HG03565 (cell line): ENCODE measurements at regions not wholly inside any gene's neighbourhood (a gene's known extent, or its start where the extent isn't known, plus 50 kb on each side); places are given as distances from the start of the nearest gene placed in this dataset.

ENCODE experiments used
- ATAC-seq: cut with Tn5 transposase; IDR thresholded peaks from one replicate; pipeline ENCODE4 v1.9.1; 2021; ENCODE audit warnings: mild to moderate bottlenecking, moderate library complexity; ENCODE audit not compliant: unreplicated experiment

DNA sequence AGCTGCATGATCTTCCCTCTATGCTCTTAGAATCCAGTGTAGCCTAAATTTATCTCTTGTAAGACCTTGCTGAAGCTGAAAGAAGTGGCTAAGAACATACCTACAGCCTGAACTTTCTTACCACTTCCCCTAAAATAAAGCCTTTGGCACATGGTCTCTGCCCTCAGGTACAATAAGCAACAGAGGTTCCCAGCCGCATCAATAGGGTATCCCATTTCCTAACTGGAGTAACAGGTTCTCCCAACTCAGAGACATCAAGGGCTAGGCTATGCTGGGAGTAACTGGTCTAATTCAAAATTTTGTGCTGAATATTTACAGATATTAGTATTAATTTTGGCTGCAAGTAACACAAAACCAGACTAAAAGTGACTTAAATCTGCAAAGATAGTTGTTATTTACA, 335.8 kb upstream of the TRPC7 start:
- no peak for ATAC-seq

DNA sequence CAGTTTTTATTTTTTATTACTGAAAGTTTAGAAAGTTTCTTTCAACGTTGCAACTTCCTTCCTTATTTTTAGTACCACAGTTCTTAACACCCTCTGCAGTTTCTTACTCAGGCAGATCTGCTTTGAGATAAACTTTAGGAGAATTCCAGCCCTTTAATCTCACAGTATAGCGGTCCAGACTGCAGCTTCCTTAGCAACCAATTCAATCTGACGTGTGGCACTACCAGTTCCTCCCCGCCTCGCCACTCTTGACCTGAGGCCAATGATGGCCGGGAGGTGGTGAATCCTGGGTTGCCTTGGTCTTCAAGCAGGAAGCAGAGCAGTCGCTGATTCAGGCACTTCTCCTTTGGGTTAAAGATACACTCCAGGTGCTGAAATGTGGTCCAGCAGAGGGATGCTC, 334.3 kb upstream of the TRPC7 start:
- ATAC-seq = no peak

DNA sequence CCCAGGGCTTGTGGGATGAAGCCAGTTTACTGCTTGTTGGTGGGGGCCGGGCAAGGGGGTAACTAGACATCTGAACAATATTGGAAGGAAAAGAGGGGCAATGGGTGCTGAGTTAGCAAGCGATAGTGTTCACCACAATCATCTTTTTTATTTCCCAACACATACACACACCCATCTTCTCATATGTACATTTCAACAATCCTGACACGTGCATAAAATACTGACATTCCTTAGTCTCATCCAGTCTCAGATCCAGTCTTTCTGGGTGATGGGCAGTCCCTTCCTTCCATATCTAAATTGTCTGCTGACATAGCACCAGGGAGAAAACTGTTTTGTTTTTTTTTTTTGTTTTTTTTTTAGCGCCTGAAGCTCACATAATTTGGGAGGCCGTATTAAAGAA, 333.6 kb upstream of the TRPC7 start:
- no peak for ATAC-seq

DNA sequence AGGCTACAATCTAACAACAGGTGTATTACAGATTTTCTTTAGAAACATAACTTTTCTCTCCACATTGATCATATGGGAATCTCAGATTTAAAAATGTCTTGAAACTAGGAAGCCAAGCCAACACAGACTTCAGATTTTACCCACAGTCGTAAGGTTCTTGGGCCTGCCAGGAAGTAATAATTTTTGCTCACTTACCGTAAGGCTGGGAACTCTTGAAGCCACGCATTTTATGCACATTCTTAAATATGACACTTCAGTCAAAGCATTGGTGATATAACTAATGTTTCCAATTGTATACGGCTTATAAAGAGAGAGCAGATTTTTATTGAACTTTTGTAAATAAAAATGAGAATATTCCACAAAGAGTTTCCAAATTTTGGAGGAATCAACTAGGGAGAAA, 328.9 kb upstream of the TRPC7 start:
- ATAC-seq = no peak

DNA sequence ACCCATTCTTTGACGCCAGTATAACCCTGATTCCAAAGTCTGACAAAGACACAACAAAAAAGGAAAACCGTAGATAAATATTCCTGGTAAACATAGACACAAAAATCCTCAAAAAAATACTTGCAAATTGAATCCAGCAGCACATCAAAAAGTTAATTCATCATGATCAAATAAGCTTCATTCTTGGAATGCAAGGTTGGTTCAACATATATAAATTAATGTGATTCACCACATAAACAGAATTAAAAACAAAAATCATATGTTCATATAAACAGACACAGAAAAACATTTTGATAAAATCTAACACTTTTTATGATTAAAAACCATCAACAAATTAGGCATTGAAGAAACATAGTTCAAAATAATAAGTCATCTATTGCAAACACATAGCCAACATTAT, 324.2 kb upstream of the TRPC7 start:
- no peak for ATAC-seq

DNA sequence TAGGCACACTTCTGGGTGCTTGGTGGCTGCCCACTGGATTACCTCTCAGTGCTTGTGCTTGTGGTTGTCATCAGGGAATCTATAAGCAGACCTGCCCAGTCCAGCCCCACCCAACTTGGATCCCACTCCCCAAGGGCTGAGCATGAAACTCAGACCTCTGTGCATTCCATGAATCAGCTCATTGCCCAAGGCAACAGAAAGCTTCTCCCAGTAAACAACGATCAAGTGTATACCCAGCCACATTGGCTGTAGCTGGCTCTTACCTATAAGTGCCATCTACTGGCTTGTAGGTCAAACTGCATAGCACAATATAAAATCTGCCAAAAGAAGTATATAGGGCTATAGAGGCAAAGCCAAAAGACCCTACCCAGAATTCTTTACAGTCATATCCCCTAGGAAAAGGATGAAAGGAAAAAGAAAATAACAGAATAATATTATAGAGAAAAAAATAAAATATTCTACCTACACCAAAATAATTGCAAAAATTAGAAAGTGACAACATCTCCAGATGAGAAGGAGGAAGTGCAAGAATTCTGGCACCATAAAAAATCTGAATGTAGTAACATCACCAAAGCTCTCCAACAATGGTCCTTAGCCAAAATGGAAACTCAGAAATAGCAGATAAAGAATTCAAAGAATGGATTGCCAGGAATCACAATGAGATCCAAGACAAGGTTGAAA, 321.0 kb upstream of the TRPC7 start:
- ATAC-seq = no peak

DNA sequence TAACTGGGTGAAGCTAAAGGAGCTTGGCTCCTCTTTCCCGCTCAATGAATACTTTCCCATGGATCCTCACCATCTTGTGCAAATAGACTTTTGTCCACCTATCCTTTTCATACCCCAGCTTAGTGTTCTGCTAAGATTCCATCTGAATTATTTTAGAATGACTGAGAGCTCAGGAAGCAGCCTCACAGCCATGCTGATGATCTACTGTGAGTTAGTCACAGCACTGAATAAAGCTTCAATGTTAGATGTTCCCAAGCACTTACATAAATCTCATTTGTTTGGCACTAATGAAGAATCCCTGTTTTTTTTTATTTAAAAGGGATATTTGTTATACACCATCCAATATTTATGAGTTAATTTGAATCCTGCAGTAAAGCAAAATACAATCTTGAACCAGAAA, 317.6 kb upstream of the TRPC7 start:
- ATAC-seq = no peak

DNA sequence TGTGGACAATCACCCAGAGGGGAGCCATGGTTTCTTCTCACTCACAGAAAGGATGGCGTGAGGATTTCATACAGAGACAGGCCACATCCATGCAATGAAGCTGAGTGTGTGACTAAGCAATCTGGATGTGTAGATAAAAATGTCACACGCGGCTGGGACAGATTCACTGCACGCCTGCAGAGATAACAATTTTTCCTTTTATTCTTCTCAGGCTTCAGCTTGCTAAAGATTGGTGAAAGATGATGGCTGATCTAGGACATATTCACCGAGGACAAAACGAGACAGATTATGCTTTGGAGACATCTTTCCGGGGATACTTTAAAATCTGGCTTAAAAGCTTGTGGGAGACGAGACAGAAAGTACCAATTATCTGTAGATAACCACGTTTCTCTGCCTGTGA, 313.9 kb upstream of the TRPC7 start:
- no peak for ATAC-seq

DNA sequence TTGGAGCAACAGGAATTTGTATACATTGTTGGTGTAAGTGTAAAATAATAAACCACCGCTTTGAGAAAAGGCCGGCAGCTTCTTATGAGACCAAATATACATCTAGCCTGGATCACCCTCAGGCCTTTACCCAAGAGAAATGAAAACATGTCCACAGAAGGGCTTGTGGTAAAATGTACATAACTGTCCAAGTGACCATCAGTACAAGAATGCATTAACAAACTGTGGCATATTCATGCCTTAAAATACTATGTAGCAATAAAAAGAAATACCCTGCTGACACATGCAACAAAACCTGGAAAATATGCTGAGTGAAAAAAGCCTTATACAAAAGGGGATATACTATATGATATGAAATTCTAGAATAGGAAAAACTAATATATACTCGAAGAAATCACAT, 311.9 kb upstream of the TRPC7 start:
- ATAC-seq = no peak

DNA sequence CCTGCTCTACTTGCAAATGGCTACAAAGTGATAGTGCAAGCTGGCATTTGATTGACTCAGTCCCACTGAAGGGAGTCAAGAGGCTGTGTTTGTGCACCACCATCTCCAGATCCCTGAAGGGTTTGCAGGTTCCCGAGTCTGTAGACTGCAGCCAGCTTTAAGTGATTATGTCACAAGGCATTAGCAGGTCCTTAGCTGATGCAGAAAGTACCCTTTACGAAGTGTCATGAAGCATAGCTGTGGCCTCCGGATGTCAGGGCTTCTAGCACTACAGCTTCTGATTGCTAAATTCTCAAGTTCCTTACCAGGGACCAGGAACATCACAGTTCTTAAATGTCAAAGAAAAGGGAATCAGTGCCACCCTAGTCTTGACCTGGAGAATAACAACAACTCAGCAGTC, 311.3 kb upstream of the TRPC7 start:
- ATAC-seq = no peak

DNA sequence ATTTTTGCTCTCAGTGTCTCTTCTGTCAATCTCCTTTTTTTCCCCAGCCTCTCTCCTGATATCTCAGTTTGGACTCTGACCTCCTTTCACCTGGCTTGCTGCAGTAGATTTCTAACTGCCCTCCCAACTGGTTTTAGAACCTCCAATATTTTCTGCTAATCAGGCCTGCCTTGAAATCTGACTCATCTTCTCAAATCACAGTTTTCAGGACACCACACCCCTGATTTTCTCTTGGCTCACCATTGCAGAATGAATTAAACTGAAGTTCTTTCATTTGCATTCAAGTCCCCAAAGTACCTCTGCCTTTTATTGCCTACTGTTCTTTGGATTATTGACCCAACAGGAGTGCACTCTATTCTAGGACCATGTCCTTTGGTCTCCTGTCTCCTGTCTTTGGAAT, 310.4 kb upstream of the TRPC7 start:
- ATAC-seq = no peak

DNA sequence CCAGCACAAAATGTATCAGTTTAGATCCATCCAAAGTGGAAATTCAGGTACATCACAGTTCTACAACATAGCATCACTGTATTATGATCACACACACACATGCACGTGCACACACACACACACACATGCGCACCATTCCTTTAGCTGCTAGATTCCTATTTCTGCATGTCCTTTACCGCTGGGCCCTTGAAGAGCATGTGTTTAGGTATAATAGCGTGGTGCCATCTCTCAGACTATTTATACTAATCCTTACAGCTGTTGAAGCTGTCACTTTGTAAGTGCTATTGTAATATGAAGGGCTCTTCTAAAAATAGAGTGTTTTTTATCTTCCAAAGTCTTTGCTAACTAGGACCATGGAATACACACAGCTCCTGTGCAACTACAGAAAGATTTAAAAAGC, 308.8 kb upstream of the TRPC7 start:
- ATAC-seq = no peak

DNA sequence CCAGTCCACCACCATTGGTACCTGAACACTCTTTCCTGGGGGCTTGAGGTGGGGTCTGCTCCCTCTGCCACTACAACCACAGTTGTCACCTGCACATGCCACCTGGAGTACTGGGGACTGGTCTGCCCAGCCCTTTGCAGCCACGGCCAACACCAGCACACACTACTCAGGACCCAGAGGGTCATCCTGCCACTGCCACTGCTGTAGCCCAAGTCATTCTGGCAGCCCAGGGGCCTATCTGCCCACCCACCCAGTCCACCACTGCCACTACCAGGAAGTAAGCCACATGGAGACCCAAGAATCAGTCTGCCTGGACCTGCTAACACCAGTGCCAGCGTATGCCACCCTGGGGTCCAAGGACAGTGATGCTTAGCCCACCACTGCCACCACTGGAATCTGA, 302.4 kb upstream of the TRPC7 start:
- no peak for ATAC-seq

DNA sequence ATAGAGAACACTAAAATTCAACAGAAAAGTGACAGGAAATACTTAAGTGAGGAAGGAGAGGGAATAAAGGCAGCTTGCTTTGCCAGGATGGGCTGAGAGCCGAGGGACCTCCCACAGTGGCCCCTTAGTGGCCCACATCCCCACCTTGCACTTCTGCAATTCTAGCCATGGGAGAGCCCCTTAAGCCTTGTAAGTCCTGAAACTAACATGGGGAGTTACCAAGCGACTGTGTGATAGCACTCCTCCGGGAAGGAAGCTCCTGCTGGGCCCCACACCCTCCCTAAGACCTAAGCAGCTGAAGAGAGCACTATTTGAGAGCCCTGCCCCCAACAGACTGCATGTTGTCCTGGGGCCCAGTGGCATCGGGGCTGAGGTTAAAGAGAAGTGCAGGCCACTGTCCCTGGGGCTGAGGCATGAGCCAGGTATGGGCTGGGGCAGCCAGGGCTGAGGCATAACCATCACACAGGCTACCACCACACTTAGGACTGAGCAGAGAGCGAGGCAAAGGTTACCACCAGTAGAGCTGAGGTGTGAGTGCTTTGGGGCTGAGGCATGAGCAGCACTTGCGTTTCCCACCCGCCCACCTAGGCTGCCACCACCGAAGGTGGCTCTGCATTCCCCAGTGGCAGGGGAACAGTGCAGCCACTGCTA, 301.8 kb upstream of the TRPC7 start:
- ATAC-seq = no peak

DNA sequence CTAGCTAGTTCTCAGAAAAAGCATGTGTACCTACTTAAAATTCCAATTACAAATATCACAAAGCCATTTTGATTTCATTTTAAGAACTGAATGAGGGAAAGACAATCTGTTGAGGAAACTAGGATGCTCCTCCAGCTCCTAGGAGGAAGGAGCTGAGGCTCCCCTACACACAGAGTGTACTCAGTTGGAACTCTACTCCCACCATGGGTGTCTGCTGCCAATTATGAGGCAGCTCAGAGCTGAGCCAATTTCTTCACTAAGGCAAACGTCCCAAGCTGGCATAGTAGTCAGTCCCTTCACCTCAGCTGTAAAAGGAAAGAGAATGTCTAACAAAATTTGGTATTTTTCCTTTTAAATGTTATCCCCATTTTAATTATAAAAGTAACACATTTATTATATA, 300.0 kb upstream of the TRPC7 start:
- ATAC-seq = no peak

DNA sequence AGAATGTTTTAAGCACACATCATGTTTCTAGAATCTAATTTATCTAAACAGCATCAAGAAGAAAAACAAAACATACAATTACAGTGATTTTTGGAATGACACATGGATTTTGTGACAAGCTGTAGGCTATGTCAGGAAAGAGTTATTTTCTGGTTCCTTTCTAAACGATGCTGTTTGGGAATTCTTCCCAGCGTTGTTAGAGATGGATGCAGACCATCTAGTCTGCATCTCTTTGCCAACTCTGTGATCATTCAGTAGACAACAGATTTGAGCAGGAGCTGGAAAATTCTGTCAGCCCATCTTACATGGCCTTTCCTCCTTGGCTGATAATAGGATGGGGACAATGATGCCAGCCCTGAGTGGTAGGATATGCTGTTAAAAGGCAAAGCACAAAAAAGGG, 295.7 kb upstream of the TRPC7 start:
- no peak for ATAC-seq

DNA sequence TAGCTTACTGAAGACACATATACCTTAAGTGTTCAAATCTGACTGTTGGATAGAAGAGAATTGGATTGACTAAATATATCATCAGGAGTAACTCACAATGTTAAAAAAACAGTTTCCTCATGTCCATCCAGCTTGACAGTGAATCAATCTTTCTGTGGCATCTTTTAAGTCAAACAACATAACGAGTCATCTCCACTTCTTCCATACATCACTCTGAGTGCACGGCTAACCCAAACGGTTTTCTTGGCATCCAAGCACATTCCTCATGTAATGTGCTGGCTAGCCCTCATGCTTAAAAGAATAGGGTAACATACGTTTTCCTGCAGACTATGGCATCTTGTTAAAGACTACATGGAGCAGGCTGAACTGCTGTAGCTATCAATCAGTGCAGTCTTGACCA, 291.5 kb upstream of the TRPC7 start:
- ATAC-seq = no peak

DNA sequence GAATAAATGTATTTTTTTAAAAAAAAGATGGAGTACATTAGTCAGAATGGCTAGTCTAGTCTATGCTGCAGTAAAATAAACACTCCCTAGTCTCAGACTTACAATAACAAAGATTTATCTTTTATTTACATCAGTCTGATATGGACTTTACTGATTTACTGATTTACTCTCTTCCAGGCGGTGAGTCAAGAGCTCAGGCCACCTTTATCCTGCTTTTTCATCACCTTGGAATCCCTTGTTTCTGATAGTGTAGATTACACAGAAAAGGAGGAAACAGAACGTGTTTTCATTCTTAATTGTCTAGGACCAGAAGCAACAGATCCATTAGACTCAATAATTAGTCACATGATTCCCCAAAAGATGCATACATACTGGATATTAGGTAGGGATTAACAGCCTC, 290.1 kb upstream of the TRPC7 start:
- ATAC-seq = no peak

DNA sequence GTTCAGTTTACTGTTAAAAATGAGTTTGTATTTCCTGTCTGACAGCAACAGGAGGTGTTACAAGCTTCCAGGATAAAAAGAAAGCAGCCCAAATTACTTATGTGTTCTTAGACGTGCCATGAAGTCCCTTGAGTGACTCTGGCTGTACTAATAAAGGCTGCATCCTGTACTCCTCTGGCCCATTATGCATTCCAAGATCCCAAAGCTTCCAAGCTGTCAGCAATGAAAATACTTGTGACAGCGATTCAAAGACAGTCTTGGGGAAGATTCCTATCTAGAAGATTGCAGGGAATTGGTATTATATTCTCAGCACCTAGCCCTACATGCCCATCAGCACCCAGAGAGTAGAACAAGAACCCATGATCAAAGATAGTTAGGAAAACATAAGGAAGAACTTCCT, 281.6 kb upstream of the TRPC7 start:
- ATAC-seq = no peak

DNA sequence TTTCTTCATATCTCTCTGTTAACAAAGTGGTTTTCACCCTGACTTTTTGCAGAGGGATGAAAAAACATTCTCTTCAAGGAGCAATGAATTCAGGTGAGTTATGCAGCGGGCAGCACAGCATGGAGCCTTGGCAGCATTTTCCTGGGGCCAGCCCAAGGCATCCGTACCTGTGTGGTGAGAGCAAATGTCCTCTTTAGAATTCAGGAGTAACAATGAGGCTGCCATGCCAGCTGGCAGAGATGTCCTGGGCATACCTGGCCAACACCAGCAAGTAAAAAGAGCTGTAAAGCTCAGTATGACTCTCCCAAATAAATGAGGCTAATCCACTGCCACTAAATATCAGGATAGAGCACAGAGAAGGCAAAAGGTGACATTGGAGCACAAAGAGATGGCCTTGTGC, 277.6 kb upstream of the TRPC7 start:
- no peak for ATAC-seq

DNA sequence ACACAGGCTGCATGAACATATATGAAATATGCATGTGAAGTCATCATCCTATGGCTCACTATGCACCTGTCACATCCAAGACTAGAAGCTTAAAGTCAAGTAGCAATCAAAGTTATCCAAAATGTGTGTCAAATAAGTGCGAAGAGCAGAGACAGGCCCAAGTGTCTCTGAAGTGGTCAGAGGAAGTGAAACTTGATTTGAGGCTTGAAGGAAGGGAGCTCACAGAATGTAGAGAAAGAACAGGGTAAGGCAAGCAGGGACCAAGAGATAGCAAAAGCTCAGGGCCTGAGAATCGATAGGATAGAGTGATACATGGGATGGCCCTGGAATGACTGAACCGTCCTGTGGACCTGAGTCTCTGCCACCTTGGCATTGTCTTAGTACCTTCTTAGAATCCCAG, 274.3 kb upstream of the TRPC7 start:
- ATAC-seq = no peak

DNA sequence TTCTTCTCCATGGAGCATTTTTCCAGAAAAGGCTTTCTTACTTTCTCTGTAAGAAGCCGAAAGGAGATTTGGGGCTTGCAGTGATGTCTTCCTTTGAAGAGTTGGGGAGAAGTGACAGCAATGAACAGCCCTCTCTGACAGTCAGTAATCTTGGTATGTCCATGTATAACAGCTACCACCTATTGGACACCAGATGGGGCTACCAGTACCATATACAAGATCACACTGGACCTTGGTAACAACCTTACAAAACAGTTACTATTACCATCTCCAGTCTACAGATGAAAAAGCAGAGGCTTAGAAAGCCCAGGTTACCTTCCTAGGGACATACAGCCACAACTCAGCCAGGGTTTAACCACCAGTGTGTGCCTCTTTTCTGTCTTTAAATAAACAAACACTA, 272.7 kb upstream of the TRPC7 start:
- ATAC-seq = no peak

DNA sequence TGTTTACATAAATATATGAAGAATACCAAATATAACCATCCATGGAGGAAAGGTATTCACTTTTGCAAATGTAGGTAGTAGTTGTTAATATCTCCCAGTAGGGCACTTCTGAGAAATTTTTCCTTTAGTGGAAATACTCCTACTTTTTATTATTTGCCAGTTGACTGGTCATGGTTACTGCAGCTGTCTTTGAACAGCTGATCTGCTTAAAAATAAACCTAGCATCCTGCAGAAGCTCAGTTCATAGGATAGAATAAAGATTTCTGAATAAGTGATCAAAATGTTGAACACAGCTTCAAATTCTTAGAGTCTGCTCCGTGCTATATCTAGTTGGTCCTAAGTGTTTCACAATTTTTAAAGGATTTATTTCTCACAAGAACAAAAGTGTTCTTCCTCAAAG, 270.7 kb upstream of the TRPC7 start:
- ATAC-seq = no peak
